Hepatocyte (in vitro differentiated cells): ENCODE measurements at regions not wholly inside any gene's neighbourhood (a gene's known extent, or its start where the extent isn't known, plus 50 kb on each side); places are given as distances from the start of the nearest gene placed in this dataset.

Experiments used
- DNase-seq: peaks from one replicate; pipeline ENCODE4 v3.0.0-alpha.2; 2016; ENCODE audit warnings: low spot score
- H2AFZ ChIP-seq: fragments of 200-600 bp; sonication (generic); 2 replicates; pipeline ENCODE4 v1.6.0; 2016; ENCODE audit warnings: antibody characterized with exemption, mild to moderate bottlenecking
- H3K27ac ChIP-seq: fragments of 200-600 bp; sonication (generic); 2 replicates; pipeline ENCODE4 v1.5.1; 2016; ENCODE audit warnings: mild to moderate bottlenecking
- H3K27me3 ChIP-seq: fragments of 200-600 bp; sonication (generic); 2 replicates; pipeline ENCODE4 v1.6.1; 2016
- H3K36me3 ChIP-seq: fragments of 200-600 bp; sonication (generic); replicated peaks from 2 replicates; pipeline ENCODE4 v1.5.1; 2016; ENCODE audit warnings: low read depth; ENCODE audit not compliant: insufficient read depth
- H3K4me1 ChIP-seq: fragments of 200-600 bp; sonication (generic); 2 replicates; pipeline ENCODE4 v1.5.1; 2016; ENCODE audit warnings: mild to moderate bottlenecking, moderate library complexity; ENCODE audit not compliant: insufficient read depth
- H3K4me2 ChIP-seq: fragments of 200-600 bp; sonication (generic); 2 replicates; pipeline ENCODE4 v1.6.0; 2016
- H3K4me3 ChIP-seq: fragments of 200-600 bp; sonication (generic); 2 replicates; pipeline ENCODE4 v1.5.1; 2016; ENCODE audit warnings: mild to moderate bottlenecking
- H3K79me2 ChIP-seq: fragments of 200-600 bp; sonication (generic); 2 replicates; pipeline ENCODE4 v1.6.0; 2017; ENCODE audit warnings: mild to moderate bottlenecking
- H3K9me2 ChIP-seq: fragments of 200-600 bp; sonication (generic); replicated peaks from 2 replicates; pipeline ENCODE4 v1.6.0; 2017; ENCODE audit warnings: mild to moderate bottlenecking; ENCODE audit not compliant: insufficient read depth
- H3K9me3 ChIP-seq: fragments of 200-600 bp; sonication (generic); 2 replicates; pipeline ENCODE4 v1.5.1; 2016; ENCODE audit warnings: low read depth, mild to moderate bottlenecking
- H4K20me1 ChIP-seq: fragments of 200-600 bp; sonication (generic); 2 replicates; pipeline ENCODE4 v1.6.0; 2016; ENCODE audit warnings: mild to moderate bottlenecking; ENCODE audit not compliant: insufficient read depth, poor library complexity, severe bottlenecking
- EZH2 ChIP-seq: fragments of 200-600 bp; sonication (generic); IDR thresholded peaks from 2 replicates; pipeline ENCODE4 v1.6.1; 2016; ENCODE audit warnings: antibody characterized with exemption, mild to moderate bottlenecking, borderline replicate concordance
- EZH2phosphoT487 ChIP-seq: fragments of 200-600 bp; sonication (generic); IDR thresholded peaks from one replicate; pipeline ENCODE4 v1.6.1; 2018; ENCODE audit warnings: antibody characterized with exemption, mild to moderate bottlenecking, low read depth, moderate library complexity; ENCODE audit not compliant: unreplicated experiment, severe bottlenecking
- WGBS: methylation state at CpG from one replicate; pipeline ENCODE4 v1.1.6; 2016; ENCODE audit warnings: low lambda C conversion rate; ENCODE audit errors: missing lambda C conversion rate; 5-methylcytosine and 5-hydroxymethylcytosine counted together
- TF ChIP-seq, protein P1 (sequence below): fragments of 200-600 bp; sonication (generic); IDR thresholded peaks from 2 replicates; pipeline ENCODE4 v1.5.1; 2016; ENCODE audit warnings: antibody characterized with exemption, mild to moderate bottlenecking; ENCODE audit not compliant: poor library complexity

DNA sequence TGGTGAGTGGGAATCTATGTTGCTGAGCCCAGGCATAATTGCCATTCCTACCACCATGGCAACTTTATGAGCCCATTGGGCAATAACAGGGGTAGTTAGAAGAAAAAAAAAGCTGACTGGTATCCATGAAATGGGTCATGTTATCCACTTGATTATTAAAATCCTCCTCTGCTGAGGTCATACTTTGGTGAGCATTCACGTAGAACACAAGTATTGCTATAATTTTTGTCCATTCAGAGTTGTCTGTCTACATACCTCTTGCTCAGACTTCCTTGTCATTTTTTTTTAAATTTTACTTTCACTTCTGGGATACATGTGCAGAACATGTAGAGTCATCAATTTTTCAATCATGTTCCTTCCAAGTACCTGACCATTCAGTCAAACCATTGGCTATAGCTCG lies 780.8 kb upstream of the ARRDC3 start:
- H3K36me3 ChIP-seq, result no peaks in the 10 kb centered on the region
- no peak overlapping the region for H3K4me3 ChIP-seq
- no peaks in the 10 kb centered on the region for H3K79me2 ChIP-seq
- 84% methylated on average over 2 of the region's 2 CpGs for WGBS
- no peaks in the 10 kb centered on the region for H4K20me1 ChIP-seq
- TF ChIP-seq, protein P1, sequence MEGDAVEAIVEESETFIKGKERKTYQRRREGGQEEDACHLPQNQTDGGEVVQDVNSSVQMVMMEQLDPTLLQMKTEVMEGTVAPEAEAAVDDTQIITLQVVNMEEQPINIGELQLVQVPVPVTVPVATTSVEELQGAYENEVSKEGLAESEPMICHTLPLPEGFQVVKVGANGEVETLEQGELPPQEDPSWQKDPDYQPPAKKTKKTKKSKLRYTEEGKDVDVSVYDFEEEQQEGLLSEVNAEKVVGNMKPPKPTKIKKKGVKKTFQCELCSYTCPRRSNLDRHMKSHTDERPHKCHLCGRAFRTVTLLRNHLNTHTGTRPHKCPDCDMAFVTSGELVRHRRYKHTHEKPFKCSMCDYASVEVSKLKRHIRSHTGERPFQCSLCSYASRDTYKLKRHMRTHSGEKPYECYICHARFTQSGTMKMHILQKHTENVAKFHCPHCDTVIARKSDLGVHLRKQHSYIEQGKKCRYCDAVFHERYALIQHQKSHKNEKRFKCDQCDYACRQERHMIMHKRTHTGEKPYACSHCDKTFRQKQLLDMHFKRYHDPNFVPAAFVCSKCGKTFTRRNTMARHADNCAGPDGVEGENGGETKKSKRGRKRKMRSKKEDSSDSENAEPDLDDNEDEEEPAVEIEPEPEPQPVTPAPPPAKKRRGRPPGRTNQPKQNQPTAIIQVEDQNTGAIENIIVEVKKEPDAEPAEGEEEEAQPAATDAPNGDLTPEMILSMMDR, result no peak
- TF ChIP-seq EZH2phosphoT487, result no peak
- no peak for TF ChIP-seq EZH2
- H3K9me3 ChIP-seq, result no peaks in the 10 kb centered on the region
- no peak overlapping the region for H3K4me2 ChIP-seq
- H3K27me3 ChIP-seq, result no peaks in the 10 kb centered on the region
- no peaks in the 10 kb centered on the region for H3K4me1 ChIP-seq
- no peak overlapping the region for H2AFZ ChIP-seq
- H3K9me2 ChIP-seq, result no peaks in the 10 kb centered on the region
- no peak for DNase-seq
- H3K27ac ChIP-seq, result no peak overlapping the region

DNA sequence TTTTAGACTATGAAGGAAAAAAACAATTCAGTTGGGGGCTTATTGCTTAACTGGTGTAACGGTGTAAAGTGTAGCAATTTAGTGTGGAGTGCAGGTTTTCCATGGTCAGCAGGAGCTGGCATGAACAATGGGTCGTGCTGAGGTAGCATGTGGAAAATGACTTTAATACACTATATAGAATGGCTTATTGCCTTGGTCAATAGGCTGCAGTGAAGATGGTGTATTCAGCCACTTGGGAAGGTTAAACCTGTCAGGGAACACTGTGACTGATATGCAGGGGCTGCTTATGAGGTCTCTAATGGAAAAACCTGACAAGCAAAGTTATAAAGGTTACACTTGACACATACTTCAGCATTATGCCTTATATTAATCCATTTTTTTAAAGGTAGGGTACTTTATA lies 764.7 kb upstream of the ARRDC3 start:
- WGBS, result 81% methylated on average over 2 of the region's 2 CpGs
- TF ChIP-seq, protein P1, result no peak
- no peak for TF ChIP-seq EZH2phosphoT487
- no peak for TF ChIP-seq EZH2
- H3K4me2 ChIP-seq, result no peak overlapping the region
- no peak overlapping the region for H2AFZ ChIP-seq
- H3K4me3 ChIP-seq, result no peak overlapping the region
- no peaks in the 10 kb centered on the region for H3K36me3 ChIP-seq
- no peaks in the 10 kb centered on the region for H3K27me3 ChIP-seq
- no peaks in the 10 kb centered on the region for H3K4me1 ChIP-seq
- no peak for DNase-seq
- H3K9me2 ChIP-seq, result no peaks in the 10 kb centered on the region
- H4K20me1 ChIP-seq, result no peaks in the 10 kb centered on the region
- no peaks in the 10 kb centered on the region for H3K79me2 ChIP-seq
- no peaks in the 10 kb centered on the region for H3K9me3 ChIP-seq
- no peak overlapping the region for H3K27ac ChIP-seq

DNA sequence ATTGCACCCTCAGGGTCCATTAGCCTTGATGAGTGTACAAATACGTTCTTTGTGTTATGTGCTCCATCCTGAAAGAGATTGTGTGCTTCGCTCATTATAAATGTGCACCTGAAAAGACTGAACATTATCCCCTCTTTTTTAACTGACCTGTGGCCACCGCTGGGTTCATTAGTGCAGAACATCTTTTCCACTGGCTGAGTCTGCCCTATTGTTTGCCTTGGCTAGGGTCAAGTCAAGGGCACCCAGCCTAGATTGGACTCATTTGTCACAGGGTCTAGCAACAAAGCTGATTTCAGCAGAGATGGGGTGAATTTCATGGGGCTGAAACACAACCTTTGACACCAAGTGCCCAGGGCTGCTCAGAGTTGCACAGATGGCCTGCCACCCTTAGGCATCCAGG lies 764.1 kb upstream of the ARRDC3 start:
- 70% methylated on average over 3 of the region's 3 CpGs for WGBS
- Histone ChIP-seq H3K36me3 (no peaks in the 10 kb centered on the region), H3K9me2 (no peaks in the 10 kb centered on the region), H3K4me2 (no peak overlapping the region), H4K20me1 (no peaks in the 10 kb centered on the region), H3K4me1 (no peaks in the 10 kb centered on the region), H3K27me3 (no peaks in the 10 kb centered on the region), H3K27ac (no peak overlapping the region), H2AFZ (no peak overlapping the region), H3K9me3 (no peaks in the 10 kb centered on the region), H3K4me3 (no peak overlapping the region), H3K79me2 (no peaks in the 10 kb centered on the region)
- no peak for TF ChIP-seq EZH2phosphoT487
- TF ChIP-seq, protein P1, result no peak
- TF ChIP-seq EZH2, result no peak
- DNase-seq, result no peak

DNA sequence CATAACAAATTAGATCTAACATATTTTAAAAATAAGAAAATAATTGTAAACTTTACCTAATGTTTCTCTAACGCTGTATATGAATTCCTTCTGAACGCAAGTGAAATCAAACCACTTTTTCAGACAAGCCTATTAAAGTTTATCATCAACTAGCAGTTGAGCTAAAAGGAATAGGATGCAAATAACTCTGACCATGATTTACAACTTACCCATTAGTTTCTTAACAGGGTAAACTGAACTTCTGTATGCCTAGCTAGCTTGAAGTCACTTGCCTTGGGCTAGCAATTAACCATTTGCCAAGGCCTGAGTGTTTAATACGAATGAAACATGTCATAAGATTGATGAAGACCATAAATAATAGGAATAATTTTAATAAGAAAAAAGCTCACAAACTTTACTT lies 762.7 kb upstream of the ARRDC3 start:
- no peak for DNase-seq
- Histone ChIP-seq H3K4me3 (no peak overlapping the region), H3K9me2 (no peaks in the 10 kb centered on the region), H2AFZ (no peak overlapping the region), H3K9me3 (no peaks in the 10 kb centered on the region), H3K79me2 (no peaks in the 10 kb centered on the region), H3K4me1 (no peaks in the 10 kb centered on the region), H3K27me3 (no peaks in the 10 kb centered on the region), H3K36me3 (no peaks in the 10 kb centered on the region), H3K4me2 (no peak overlapping the region), H4K20me1 (no peaks in the 10 kb centered on the region), H3K27ac (no peak overlapping the region)
- 81% methylated on average over 3 of the region's 3 CpGs for WGBS
- no peak for TF ChIP-seq EZH2
